GM11168 (cell line): ENCODE measurements at regions not wholly inside any gene's neighbourhood (a gene's known extent, or its start where the extent isn't known, plus 50 kb on each side); places are given as distances from the start of the nearest gene placed in this dataset.
"Not testable (repeated sequence)": the region's sequence is repeated elsewhere in the genome, so short reads cannot be mapped to it uniquely, and the experiment has no call there.

Source experiments
- in situ Hi-C: fragments of 300-500 bp; cut with MboI; formaldehyde crosslinking; loops from one replicate; pipeline ENCODE4 v1.12.0; 2022; ENCODE audit warnings: low sequenced_read_pairs; ENCODE audit not compliant: unreplicated experiment

- in situ Hi-C loops, result no loop called here
These were observed 179.6 kb downstream of the TBC1D2B start for GRCh38 chr15:77897896-77898406.

DNA sequence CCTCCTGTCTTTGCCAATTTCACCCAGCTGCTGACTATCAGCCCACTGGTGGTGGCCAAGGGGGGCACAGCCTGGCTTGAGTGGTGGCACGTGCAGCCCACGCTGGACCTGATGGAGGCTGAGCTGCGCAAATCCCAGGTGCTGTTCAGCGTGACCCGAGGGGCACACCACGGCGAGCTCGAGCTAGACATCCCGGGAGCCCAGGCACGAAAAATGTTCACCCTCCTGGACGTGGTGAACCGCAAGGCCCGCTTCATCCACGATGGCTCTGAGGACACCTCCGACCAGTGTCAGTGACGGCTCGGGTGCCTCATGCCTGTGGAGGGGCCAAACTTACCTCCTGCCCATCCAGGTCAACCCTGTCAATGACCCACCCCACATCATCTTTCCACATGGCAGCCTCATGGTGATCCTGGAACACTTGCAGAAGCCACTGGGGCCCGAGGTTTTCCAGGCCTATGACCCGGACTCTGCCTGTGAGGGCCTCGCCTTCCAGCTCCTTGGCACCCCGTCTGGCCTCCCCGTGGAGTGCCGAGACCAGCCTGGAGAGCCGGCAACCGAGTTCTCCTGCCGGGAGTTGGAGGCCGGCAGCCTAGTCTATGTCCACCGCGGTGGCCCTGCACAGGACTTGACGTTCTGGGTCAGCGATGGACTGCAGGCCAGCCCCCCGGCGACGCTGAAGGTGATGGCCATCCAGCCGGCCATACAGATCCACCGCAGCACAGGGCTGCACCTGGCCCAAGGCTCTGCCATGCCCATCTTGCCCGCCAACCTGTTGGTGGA is 180.2 kb downstream of the TBC1D2B start:
- in situ Hi-C loops, result not testable (repeated sequence)

DNA sequence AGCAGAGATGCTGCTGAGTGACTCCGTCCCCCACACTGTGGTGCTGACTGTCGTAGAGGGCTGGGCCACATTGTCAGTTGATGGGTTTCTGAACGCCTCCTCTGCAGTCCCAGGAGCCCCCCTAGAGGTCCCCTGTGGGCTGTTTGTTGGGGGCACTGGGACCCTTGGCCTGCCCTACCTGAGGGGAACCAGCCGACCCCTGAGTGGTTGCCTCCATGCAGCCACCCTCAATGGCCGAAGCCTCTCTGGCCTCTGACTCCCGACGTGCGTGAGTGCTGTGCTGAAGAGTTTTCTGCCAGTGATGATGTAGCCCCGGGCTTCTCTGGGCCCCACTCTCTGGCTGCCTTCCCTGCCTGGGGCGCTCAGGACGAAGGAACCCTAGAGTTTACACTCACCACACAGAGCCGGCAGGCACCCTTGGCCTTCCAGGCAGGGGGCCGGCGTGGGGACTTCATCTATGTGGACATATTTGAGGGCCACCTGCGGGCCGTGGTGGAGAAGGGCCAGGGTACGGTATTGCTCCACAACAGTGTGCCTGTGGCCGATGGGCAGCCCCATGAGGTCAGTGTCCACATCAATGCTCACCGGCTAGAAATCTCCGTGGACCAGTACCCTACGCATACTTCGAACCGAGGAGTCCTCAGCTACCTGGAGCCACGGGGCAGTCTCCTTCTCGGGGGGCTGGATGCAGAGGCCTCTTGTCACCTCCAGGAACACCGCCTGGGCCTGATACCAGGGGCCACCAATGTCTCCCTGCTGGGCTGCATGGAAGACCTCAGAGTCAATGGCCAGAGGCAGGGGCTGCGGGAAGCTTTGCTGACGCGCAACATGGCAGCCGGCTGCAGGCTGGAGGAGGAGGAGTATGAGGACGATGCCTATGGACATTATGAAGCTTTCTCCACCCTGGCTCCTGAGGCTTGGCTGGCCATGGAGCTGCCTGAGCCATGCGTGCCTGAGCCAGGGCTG is 181.1 kb downstream of the TBC1D2B start:
- in situ Hi-C loops, result not testable (repeated sequence)

GRCh38 chr15:77895742-77896141 is 181.8 kb downstream of the TBC1D2B start:
- in situ Hi-C loops, result no loop called here

DNA sequence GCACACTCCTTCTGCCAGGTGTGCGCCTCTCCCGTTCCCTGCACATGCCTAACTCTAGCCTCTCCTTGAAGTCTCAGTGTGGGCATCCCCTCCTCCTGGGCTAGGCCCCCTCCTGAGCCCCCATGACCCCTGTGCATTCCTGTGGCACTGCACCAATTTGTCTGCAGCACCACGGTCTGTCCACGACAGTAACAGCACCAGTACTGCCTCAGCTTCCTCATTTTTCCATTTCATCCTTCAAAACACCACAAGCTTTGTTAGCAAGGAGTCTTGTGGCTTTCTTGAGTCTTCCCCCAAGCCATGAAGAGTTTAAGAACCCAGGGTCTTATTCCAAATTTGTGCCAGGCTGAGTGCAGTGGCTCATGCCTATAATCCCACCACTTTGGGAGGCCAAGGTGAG is 182.4 kb downstream of the TBC1D2B start:
- in situ Hi-C loops, result not testable (repeated sequence)

DNA sequence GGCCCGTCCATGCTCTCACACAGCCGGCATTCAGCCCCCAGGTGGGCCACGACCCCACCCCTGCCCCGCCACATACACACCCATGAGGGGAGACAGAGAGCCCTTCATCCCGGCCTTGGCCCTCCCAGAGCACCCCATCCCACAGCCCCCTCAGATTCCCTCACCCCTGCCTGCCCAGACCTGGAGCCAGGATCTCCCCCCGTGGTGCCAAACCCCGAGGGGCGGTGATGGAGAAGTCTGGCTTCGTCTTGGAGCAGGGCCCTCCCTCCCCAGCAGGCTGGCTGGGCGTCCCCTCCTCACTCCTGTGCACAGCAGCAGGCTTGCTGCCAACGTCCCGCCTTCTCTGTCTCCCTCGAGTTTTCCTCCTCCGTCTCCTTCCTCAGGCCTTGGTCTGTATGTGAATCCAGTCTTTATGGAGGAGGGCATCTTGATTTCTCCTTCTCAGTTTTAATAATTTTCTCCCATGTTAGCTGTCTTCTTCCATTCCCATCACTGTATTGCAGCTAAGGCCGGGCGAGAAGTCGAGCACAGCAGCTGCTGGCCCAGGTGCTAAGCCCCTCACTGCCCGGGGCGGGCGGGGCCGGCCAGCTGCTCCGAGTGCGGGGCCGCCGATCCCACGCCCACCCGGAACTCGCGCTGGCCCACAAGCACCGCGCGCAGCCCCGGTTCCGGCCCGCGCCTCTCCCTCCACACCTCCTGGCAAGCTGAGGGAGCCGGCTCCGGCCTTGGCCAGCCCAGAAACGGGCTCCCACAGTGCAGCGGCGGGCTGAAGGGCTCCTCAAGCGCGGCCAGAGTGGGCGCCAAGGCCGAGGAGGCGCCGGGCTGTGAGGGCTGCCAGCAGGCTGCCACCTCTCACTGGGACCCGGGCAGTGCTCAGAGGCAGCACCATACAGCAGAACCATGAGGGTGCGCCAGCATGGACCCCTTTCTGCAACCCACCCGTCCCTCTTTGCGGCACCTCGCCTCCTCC is 183.6 kb downstream of the TBC1D2B start:
- in situ Hi-C loops, result not testable (repeated sequence)

DNA sequence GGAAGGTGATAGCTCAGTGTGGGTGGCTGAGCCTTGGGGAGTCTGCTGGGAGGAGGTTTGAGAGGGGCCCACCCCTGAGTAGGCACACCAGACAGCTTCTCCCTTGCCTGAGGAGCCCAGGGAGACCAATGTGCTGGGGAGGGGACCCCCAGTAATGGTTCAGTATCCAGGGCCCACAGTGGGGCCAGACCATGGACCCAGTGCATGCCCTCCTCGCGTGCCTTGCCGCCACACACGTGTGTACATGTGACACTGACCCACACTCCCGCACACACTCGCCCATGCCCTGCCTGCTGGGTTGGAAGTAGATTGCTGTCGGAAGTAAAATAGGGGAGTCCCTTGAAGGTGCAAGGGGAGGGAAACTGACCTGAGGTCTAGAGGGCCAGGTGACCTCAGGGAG is 184.3 kb downstream of the TBC1D2B start:
- in situ Hi-C loops, result not testable (repeated sequence)

GRCh38 chr15:77892335-77892734 is 185.2 kb downstream of the TBC1D2B start:
- in situ Hi-C loops, result no loop called here

DNA sequence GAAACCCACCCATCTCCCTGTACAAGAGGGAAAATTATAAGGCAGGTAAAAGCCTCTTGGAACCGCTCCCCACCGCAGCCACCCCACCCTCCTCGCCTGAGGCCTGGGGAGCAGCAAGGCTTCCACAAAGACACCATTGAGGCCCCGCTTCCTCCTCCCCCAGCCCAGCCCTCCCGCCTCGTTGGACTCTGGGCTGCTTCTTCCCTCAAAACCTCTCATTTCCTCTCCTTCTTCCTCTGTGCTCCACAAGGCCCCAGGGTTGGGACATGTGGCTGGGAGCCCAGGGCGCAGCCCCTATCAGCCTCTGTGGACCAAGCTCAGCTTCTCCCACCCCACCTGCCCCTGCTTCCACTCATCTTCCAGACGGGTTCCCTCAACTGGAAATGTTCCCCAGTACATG is 185.6 kb downstream of the TBC1D2B start:
- in situ Hi-C loops, result not testable (repeated sequence)

- in situ Hi-C loops, result not testable (repeated sequence)
These were observed 186.4 kb downstream of the TBC1D2B start for GRCh38 chr15:77890911-77891801.

DNA sequence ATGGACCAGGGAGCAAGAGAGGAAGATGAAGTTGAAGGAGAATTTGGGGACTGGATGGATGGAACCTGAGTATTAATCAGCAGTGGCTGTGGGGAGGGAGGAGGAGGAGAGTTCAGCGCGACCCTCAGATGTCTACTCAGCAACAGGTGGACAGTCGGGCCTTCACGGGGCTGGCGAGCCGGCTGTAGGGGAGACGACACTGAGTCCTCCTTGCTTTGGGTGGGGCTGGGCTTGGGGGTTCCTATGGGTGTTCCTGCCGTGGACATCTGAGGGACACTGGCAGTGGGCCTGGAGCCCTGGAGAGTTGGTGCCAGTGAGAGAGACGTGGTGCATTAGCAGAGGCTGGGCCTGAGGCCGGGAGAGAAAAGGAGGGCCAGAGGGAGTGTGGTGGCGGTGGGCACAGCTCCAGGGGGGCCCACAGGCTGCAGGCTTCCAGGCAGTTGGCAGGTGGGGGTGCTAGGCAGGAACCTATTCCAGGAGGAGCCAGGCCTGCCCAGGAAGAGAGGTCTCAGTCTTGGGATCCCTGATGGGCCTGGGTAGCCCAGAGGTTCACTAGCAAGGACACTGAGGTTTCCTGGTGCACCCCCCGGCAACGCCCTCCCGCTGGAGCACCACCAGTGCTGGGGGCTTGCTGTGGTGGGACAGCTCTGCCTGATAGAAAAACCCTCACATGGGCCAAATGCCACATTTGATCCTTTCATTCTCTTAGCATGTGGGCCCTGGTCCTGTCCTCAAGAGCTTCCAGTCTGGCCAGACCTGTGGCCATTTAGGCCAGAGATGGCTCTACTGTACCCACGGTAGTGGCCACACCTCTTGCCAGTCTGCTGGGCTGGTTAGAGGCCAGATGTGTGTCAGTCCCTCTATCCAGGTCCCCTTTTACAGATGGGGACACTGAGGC is 187.4 kb downstream of the TBC1D2B start:
- in situ Hi-C loops, result not testable (repeated sequence)

GRCh38 chr15:77889009-77889806 is 188.3 kb downstream of the TBC1D2B start:
- in situ Hi-C loops, result no loop called here

- in situ Hi-C loops, result not testable (repeated sequence)
These were observed 189.7 kb downstream of the TBC1D2B start for GRCh38 chr15:77887563-77888429.

DNA sequence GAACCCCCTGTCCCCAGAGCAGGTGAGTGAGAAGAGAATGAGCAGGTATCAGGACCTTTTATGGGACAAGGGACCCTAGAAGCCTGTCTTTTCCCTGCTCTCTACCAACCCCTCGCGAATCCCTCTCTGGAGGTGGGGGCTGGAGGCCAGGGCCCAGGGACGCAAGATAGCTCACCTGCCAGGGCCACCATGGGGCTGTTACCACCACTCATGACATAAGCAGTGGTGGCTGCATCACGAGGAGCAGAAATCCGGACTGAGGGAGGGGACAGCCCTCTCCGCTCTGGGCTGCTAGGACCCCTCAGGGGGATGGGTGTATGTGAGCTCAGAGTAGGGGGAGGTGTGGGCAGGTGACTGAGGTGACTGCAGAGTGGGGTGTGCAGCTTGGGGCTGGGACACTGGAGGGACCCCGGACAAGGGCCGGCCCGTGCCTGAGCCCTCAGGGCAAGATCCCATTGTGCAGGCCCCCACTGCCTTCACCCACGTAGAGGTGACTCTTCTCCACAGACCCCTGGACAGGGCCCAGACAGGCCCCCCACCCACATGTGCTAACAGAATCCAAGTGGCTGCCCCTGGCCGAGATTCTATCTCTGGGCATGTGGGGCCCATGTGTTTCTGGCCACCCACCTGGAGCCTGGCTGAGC is 190.6 kb downstream of the TBC1D2B start:
- in situ Hi-C loops, result no loop called here

DNA sequence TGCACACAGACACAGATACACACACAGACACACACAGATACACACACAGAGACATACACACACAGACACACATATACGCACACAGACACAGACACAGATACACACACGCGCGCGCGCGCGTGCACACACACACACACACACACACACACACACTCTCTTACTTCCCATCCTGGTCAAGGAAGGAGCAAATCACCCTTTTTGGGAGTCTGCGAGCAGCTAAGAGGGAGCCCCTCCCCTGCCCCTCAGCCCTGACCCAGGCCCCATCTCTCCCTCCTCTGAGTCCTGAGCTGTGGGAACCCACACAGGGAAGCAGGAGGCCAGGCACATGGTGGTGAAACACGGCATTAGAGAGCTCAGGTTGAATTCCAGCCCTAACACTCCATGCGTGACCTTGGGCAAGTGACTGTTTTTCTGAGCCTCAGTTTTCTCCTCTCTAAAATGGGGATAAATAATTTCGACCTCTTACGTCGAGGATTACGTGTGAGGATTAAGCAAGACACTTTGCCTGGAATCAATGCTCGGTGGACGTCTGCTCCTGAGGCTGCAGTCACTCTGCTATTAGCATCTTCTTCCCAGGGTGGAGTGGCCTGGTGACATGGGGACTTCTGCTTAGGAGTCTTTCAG is 191.5 kb downstream of the TBC1D2B start:
- in situ Hi-C loops, result not testable (repeated sequence)
